PC-3 (cell line): ENCODE measurements at regions not wholly inside any gene's neighbourhood (a gene's known extent, or its start where the extent isn't known, plus 50 kb on each side); places are given as distances from the start of the nearest gene placed in this dataset.

Experiments
- ATAC-seq: fragments of 200-7000 bp; cut with Tn5 transposase; 2 replicates; pipeline ENCODE4 v1.9.1; 2020; ENCODE audit warnings: mild to moderate bottlenecking, moderate library complexity
- BruUV-seq: library from RNA; stranded (reverse); fragments of 400-500 nt; replicated peaks from 2 replicates; lab custom pipeline; 2021; lab: Mats Ljungman, UMichigan
- CTCF ChIA-PET: fragments of 300-600 bp; sonication (Branson Sonifier 250); formaldehyde crosslinking; loops from one replicate; lab custom pipeline; 2022; ENCODE audit warnings: antibody characterized with exemption; lab: Charles Lee
- POLR2A ChIA-PET: fragments of 300-600 bp; sonication (Branson Sonifier 250); formaldehyde crosslinking; loops from one replicate; lab custom pipeline; 2022; ENCODE audit warnings: antibody characterized with exemption; ENCODE audit not compliant: unreplicated experiment; lab: Charles Lee
- DNase-seq: peaks from one replicate; pipeline ENCODE4 v3.0.0-alpha.2; 2015
- H2AFZ ChIP-seq: fragments of 300-600 bp; sonication (generic); 2 replicates; pipeline ENCODE4 v1.6.0; 2016; ENCODE audit warnings: antibody characterized with exemption, low read length
- H3F3A ChIP-seq: fragments of 300-600 bp; sonication (generic); one replicate; pipeline ENCODE4 v1.6.0; 2017; ENCODE audit warnings: antibody characterized with exemption, low read length, control low read depth, mild to moderate bottlenecking; ENCODE audit not compliant: unreplicated experiment
- H3K27ac ChIP-seq: fragments of 300-600 bp; sonication (generic); 2 replicates; pipeline ENCODE4 v1.5.1; 2016; ENCODE audit warnings: mild to moderate bottlenecking, low read length
- H3K27me3 ChIP-seq: fragments of 300-600 bp; sonication (generic); 2 replicates; pipeline ENCODE4 v1.6.1; 2016; ENCODE audit warnings: low read length, mixed read lengths
- H3K36me3 ChIP-seq: fragments of 300-600 bp; sonication (generic); 2 replicates; pipeline ENCODE4 v1.6.1; 2016; ENCODE audit warnings: low read depth, mixed run types, low read length, mixed read lengths
- H3K4me1 ChIP-seq: fragments of 300-600 bp; sonication (generic); 2 replicates; pipeline ENCODE4 v1.5.1; 2016; ENCODE audit warnings: low read length; ENCODE audit not compliant: insufficient read depth
- H3K4me2 ChIP-seq: fragments of 300-600 bp; sonication (generic); 2 replicates; pipeline ENCODE4 v1.6.0; 2016; ENCODE audit warnings: low read length
- H3K4me3 ChIP-seq: fragments of 300-600 bp; sonication (generic); 2 replicates; pipeline ENCODE4 v1.5.1; 2016; ENCODE audit warnings: mild to moderate bottlenecking, low read length, mixed read lengths
- H3K79me2 ChIP-seq: fragments of 300-600 bp; sonication (generic); 2 replicates; pipeline ENCODE4 v1.6.1; 2017; ENCODE audit warnings: low read length, mixed read lengths
- H3K9ac ChIP-seq: fragments of 300-600 bp; sonication (generic); 2 replicates; pipeline ENCODE4 v1.6.0; 2016; ENCODE audit warnings: mild to moderate bottlenecking, low read length
- H3K9me2 ChIP-seq: fragments of 300-600 bp; sonication (generic); replicated peaks from 2 replicates; pipeline ENCODE4 v1.6.1; 2016; ENCODE audit warnings: mixed run types, low read length, mixed read lengths
- H3K9me3 ChIP-seq: fragments of 300-600 bp; sonication (generic); 2 replicates; pipeline ENCODE4 v1.6.1; 2016; ENCODE audit warnings: low read length, mixed read lengths
- H4K20me1 ChIP-seq: fragments of 300-600 bp; sonication (generic); 2 replicates; pipeline ENCODE4 v1.6.1; 2016; ENCODE audit warnings: low read length, mixed read lengths
- CTCF ChIP-seq: fragments of 300-600 bp; sonication (generic); conservative IDR thresholded peaks from 2 replicates; pipeline ENCODE4 v1.5.1; 2017; ENCODE audit warnings: antibody characterized with exemption, low read depth, mild to moderate bottlenecking, low read length
- EZH2 ChIP-seq: fragments of 300-600 bp; sonication (generic); IDR thresholded peaks from one replicate; pipeline ENCODE4 v1.6.1; 2017; ENCODE audit warnings: antibody characterized with exemption, mild to moderate bottlenecking, low read length; ENCODE audit not compliant: unreplicated experiment
- EZH2phosphoT487 ChIP-seq: fragments of 300-600 bp; sonication (generic); IDR thresholded peaks from 2 replicates; pipeline ENCODE4 v1.6.1; 2018; ENCODE audit warnings: mild to moderate bottlenecking, antibody characterized with exemption, low read length, borderline replicate concordance
- intact Hi-C: fragments of 100-400 bp; cut with micrococcal nuclease; formaldehyde crosslinking; loops from 2 replicates; pipeline ENCODE4 v1.9.0; 2023

- H3K36me3 ChIP-seq, result no peaks in the 10 kb centered on the region
- H2AFZ ChIP-seq, result no peak overlapping the region
- H3K27ac ChIP-seq, result no peak overlapping the region
- intact Hi-C loops, result no loop called here
- H3K79me2 ChIP-seq, result no peaks in the 10 kb centered on the region
- ATAC-seq (no peak), DNase-seq (no peak)
- no peaks in the 10 kb centered on the region for H3F3A ChIP-seq
- ChIA-PET CTCF (no interaction called here), POLR2A (no interaction called here)
- no peaks in the 10 kb centered on the region for H3K9me3 ChIP-seq
- BruUV-seq, result no TSS peak
- H4K20me1 ChIP-seq, result no peaks in the 10 kb centered on the region
- H3K9ac ChIP-seq, result no peak overlapping the region
- TF ChIP-seq EZH2 (no peak), CTCF (no peak), EZH2phosphoT487 (no peak)
- H3K27me3 ChIP-seq, result no peaks in the 10 kb centered on the region
- H3K4me3 ChIP-seq, result no peak overlapping the region
- H3K4me1 ChIP-seq, result no peaks in the 10 kb centered on the region
- no peaks in the 10 kb centered on the region for H3K9me2 ChIP-seq
- H3K4me2 ChIP-seq, result no peak overlapping the region
Observed at GRCh38 chr10:10647331-10647730, 370.3 kb upstream of the CELF2 start.

- H3K4me1 ChIP-seq, result no peaks in the 10 kb centered on the region
- H2AFZ ChIP-seq, result no peak overlapping the region
- TF ChIP-seq CTCF (no peak), EZH2phosphoT487 (no peak), EZH2 (no peak)
- H3K36me3 ChIP-seq, result no peaks in the 10 kb centered on the region
- intact Hi-C loops, result no loop called here
- H3K9me2 ChIP-seq, result no peaks in the 10 kb centered on the region
- H4K20me1 ChIP-seq, result no peaks in the 10 kb centered on the region
- CTCF ChIA-PET, result no interaction called here
- ATAC-seq (no peak), DNase-seq (no peak)
- H3K4me2 ChIP-seq, result no peak overlapping the region
- H3K9ac ChIP-seq, result no peak overlapping the region
- no peaks in the 10 kb centered on the region for H3K9me3 ChIP-seq
- H3K27me3 ChIP-seq, result no peaks in the 10 kb centered on the region
- no peaks in the 10 kb centered on the region for H3K79me2 ChIP-seq
- H3K27ac ChIP-seq, result no peak overlapping the region
- H3F3A ChIP-seq, result no peaks in the 10 kb centered on the region
- BruUV-seq, result no TSS peak
- no peak overlapping the region for H3K4me3 ChIP-seq
- POLR2A ChIA-PET, result no interaction called here
Observed at GRCh38 chr10:10657139-10657760, 360.4 kb upstream of the CELF2 start.

GRCh38 chr10:10658172-10658785 lies 359.4 kb upstream of the CELF2 start:
- no peaks in the 10 kb centered on the region for H3K9me2 ChIP-seq
- intact Hi-C loops, result no loop called here
- no peaks in the 10 kb centered on the region for H3K4me1 ChIP-seq
- H3K9ac ChIP-seq, result no peak overlapping the region
- POLR2A ChIA-PET, result no interaction called here
- no peak for ATAC-seq
- H3F3A ChIP-seq, result no peaks in the 10 kb centered on the region
- CTCF ChIA-PET, result no interaction called here
- no peaks in the 10 kb centered on the region for H3K9me3 ChIP-seq
- no peaks in the 10 kb centered on the region for H3K79me2 ChIP-seq
- H3K36me3 ChIP-seq, result no peaks in the 10 kb centered on the region
- H4K20me1 ChIP-seq, result no peaks in the 10 kb centered on the region
- DNase-seq, result no peak
- H3K27me3 ChIP-seq, result no peaks in the 10 kb centered on the region
- H3K4me2 ChIP-seq, result no peak overlapping the region
- no peak overlapping the region for H3K4me3 ChIP-seq
- no TSS peak for BruUV-seq
- no peak overlapping the region for H2AFZ ChIP-seq
- H3K27ac ChIP-seq, result no peak overlapping the region
- TF ChIP-seq EZH2phosphoT487 (no peak), CTCF (no peak), EZH2 (no peak)
